HG02759 (cell line): ENCODE measurements at regions not wholly inside any gene's neighbourhood (a gene's known extent, or its start where the extent isn't known, plus 50 kb on each side); places are given as distances from the start of the nearest gene placed in this dataset.

Source experiments
- ATAC-seq: cut with Tn5 transposase; IDR thresholded peaks from one replicate; pipeline ENCODE4 v1.9.1; 2021; ENCODE audit warnings: mild to moderate bottlenecking, moderate library complexity; ENCODE audit not compliant: unreplicated experiment

DNA sequence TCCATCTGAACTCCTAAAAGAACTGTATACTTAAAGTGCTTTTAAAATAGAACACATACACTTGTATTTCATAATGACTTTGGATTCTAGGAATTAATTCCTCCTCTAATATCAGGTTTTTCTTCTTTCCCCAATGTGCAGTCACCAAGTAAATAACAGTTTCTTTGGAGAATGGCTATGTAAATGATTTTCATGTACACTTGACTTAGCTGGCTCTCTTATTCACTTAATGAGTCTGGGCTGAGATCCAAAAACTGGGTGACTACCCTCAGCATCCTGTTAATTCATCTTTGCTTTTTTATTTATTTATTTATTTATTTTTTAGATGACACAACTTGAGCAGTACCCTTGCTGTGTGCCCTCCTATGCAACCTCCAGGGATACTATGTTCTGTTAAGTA is 1003.7 kb downstream of the SLITRK1 start:
- ATAC-seq: no peak

DNA sequence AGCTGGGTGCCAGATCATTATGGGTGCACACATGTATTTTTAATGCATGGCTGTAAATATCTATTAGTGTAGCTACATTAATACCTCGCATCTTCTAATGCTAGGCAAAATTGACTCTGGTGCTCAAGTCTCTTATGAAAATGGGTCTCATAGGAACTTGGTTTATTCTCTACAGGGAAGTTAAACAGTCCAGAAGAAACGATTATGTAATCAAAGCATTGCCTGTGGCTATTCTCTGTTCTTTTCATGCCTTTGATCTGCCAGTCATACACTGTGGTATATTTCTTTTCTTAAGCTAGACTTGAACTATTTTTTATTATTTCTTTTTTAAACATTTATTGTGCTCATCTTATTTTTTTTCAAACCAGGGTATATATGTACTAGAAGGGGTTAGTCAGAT is 1015.0 kb downstream of the SLITRK1 start:
- no peak for ATAC-seq

GRCh38 chr13:82850644-82851043 is 1031.6 kb downstream of the SLITRK1 start:
- no peak for ATAC-seq

- no peak for ATAC-seq
These were observed 1033.5 kb downstream of the SLITRK1 start for GRCh38 chr13:82848766-82849165.

DNA sequence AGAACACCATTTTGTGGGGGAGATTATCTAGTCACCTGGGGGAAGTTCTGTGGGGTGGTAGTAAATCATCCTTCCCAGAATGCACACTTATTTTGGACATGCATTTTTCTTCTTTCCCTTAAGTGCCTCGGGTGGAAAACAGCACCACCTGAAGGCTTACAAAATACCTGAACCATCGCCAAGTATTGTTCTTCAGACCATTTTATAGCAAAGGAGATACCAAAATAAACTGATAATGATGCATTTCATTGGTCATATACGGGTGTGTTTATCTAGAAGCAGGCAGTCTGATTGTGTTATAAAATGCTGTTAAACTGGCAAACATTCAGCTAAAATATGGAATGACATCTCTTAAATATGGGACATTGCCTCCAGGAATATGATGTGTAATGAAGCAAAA is 1034.7 kb downstream of the SLITRK1 start:
- ATAC-seq: no peak

DNA sequence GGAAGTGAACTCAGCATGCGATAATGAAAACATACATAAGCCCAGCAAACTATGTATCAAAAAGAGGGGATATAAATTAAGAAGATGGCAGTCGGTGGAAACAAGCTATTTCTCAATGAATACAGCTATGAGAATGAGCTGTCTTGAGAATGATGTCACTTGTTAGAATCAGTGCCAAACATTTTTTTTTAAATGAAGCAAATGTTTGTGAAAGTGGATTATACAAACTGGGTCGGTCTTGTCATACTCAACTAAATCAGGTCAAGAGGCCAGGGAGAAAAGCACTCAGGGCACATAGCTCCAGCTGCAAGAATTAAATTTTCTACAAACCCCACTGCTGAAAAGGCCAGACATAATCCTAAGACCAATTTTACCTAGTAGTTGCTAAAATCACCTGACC is 1048.4 kb downstream of the SLITRK1 start:
- no peak for ATAC-seq

DNA sequence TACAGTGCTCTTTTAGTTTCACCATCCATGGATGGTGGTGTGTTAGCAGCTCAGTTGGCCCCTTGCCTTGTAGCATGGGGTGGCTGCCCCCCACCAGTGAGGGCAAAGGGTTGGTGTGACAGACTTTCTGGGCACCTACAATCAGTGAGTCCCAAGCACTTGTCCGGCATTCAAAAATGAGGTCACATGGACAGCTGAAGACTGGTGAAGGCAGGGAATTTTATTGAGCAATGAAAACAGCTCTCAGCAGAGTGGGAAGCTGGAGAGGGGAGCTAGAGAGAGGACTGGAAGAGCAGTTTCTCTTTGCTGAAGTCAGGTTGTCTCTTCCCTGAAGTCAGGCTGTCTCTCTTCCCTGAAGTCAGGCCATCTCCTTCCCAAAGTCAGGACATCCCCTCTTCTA is 1053.2 kb downstream of the SLITRK1 start:
- ATAC-seq: no peak

DNA sequence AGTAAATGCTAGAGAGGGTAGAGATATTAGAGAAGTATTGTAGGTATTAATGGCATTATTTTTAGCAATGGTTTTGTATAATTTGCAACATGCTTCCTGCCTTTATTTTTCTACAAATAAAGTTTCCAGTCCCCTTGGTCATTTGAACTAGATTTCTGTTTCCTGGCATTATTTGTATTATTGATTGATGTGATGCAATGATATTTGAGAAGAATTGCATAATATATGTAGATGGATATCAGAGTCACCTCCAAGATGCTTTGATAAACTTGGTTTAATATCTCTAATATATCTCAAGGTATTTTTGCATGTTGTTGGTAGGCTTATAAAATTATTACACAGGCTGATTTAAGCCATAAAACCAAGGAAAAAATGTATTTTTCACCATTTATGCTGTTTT is 1054.5 kb downstream of the SLITRK1 start:
- no peak for ATAC-seq

GRCh38 chr13:82822935-82823334 is 1059.3 kb downstream of the SLITRK1 start:
- ATAC-seq: no peak

GRCh38 chr13:82817133-82817532 is 1065.1 kb downstream of the SLITRK1 start:
- no peak for ATAC-seq

DNA sequence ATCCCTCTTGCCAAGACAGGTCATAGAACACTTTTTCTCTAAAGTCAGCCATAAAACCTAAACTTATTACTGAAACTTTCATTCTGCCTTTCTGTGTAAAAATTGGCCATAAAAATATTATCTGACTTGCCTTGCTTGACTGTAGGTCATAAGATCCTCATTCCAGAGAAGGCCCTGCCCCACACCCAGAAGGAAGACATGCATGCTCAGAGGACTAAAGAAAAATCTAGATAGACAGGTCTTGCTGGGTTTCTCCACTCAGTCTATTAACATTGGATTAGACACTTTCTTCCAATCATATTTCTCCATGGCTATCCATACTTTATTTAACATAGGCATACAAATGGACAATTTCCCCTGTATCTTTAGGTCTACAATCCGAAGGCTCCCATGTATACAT is 1066.5 kb downstream of the SLITRK1 start:
- ATAC-seq: no peak

DNA sequence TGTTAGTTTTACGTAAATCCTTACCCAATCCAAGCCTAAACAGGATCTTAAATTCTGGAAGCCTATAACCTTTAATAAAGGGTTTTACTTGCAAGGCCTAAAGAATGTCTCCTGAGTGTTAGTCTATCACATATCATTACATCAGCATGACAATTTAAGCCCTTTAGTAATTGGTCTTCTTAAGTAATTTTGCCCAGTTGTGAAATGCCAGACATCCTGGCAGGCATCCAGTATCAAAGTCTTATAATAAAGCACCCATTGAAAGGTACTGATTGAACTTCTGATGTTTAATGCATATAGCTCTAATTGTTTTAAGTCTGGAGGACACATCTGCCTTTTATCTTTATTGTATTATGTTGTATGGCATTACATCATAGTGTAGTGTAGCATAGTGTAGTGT is 1078.9 kb downstream of the SLITRK1 start:
- no peak for ATAC-seq

GRCh38 chr13:82802528-82802927 is 1079.7 kb downstream of the SLITRK1 start:
- no peak for ATAC-seq

DNA sequence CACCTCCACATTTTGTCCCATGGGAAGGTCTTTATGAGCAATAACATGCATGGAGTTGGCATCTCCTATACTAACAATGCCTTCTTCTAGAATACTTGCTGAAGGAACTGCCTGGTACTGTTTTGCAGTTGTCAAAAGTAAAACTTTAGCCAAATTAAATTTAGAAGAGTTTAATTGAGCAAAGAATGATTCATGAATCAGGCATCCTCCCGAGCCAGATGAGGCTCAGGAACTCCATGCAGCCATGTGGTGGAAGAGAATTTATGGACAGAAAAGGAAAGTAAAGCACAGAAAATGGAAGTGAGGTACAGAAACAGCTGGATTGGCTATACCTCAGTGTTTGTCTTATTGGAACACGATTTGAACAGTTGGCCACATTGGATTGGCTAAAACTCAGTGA is 1081.9 kb downstream of the SLITRK1 start:
- no peak for ATAC-seq

- no peak for ATAC-seq
These were observed 1084.4 kb downstream of the SLITRK1 start for GRCh38 chr13:82797876-82798275.

- no peak for ATAC-seq
These were observed 1091.2 kb downstream of the SLITRK1 start for GRCh38 chr13:82791035-82791434.

GRCh38 chr13:82772816-82773215 is 1109.5 kb downstream of the SLITRK1 start:
- ATAC-seq: no peak

- no peak for ATAC-seq
These were observed 1115.4 kb downstream of the SLITRK1 start for GRCh38 chr13:82766732-82767321.

GRCh38 chr13:82758044-82758443 is 1124.2 kb downstream of the SLITRK1 start:
- ATAC-seq: no peak

- no peak for ATAC-seq
These were observed 1131.1 kb downstream of the SLITRK1 start for GRCh38 chr13:82751206-82751605.

- no peak for ATAC-seq
These were observed 1132.7 kb downstream of the SLITRK1 start for GRCh38 chr13:82749551-82749950.

GRCh38 chr13:82747958-82748357 is 1134.3 kb downstream of the SLITRK1 start:
- ATAC-seq: no peak

DNA sequence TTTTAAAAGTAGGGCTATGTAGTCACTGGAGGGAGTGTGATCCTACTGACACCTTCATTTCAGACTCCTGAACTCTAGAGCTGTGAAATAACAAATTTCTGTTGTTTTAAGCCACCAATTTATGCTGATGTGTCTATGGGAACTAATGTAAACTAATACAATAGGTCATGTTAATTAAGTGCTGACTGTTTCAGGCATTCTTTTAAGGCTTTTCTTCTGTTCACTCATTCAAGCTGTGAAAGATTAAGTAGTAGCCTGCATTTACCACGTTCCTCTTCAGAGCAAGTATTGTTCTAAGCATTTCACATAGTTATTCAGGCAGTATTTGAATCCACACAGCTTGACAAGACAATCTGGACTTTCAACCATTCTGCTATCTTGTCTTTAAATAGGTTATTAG is 1135.0 kb downstream of the SLITRK1 start:
- no peak for ATAC-seq

- ATAC-seq: no peak
These were observed 1141.8 kb downstream of the SLITRK1 start for GRCh38 chr13:82740442-82740841.
